ENCODE measurements at regions not wholly inside any gene's neighbourhood (a gene's known extent, or its start where the extent isn't known, plus 50 kb on each side); places are given as distances from the start of the nearest gene placed in this dataset.
A peak's percentile ranks its signal among the peaks of the same experiment; 100 is the strongest.

DNA sequence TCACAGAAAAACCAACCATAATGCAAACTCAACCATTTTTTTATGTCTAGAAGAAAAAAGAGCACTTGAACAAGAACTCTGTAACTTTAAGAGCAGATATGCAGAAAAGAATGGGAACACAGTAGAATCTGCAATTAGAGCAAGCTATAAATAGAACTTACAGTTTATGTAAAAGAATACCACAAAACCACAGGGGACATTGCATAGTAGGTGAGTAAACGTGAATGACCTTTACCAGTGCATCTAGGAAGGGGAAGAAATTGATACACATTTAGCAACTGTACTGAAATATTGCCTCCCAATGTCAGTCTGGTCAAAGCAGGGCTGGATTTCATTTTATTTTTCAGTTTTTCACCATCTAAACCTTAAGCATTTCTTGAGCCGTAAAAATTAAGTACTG is 242.2 kb upstream of the EDNRB start:
- no peak overlapping the region for H3K27ac Mint-ChIP-seq
- ChIA-PET CTCF (no interaction called here), POLR2A (no interaction called here)
- TF ChIP-seq, protein P1, sequence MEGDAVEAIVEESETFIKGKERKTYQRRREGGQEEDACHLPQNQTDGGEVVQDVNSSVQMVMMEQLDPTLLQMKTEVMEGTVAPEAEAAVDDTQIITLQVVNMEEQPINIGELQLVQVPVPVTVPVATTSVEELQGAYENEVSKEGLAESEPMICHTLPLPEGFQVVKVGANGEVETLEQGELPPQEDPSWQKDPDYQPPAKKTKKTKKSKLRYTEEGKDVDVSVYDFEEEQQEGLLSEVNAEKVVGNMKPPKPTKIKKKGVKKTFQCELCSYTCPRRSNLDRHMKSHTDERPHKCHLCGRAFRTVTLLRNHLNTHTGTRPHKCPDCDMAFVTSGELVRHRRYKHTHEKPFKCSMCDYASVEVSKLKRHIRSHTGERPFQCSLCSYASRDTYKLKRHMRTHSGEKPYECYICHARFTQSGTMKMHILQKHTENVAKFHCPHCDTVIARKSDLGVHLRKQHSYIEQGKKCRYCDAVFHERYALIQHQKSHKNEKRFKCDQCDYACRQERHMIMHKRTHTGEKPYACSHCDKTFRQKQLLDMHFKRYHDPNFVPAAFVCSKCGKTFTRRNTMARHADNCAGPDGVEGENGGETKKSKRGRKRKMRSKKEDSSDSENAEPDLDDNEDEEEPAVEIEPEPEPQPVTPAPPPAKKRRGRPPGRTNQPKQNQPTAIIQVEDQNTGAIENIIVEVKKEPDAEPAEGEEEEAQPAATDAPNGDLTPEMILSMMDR (IDR thresholded peaks at IDR 0.05) = no peak
- peaks cover 4% of the 10 kb centered on the region for H3K4me1 Mint-ChIP-seq
- H3K4me3 Mint-ChIP-seq = no peak overlapping the region
- H3K9me3 Mint-ChIP-seq = no peaks in the 10 kb centered on the region
- H3K27me3 Mint-ChIP-seq = no peaks in the 10 kb centered on the region
- ATAC-seq (ENCODE audit: low read depth) (peak; percentile 18), DNase-seq (no peak)
- intact Hi-C loops (cut with micrococcal nuclease) = no loop called here
- no peaks in the 10 kb centered on the region for H3K36me3 Mint-ChIP-seq (ENCODE audit: low read depth)

DNA sequence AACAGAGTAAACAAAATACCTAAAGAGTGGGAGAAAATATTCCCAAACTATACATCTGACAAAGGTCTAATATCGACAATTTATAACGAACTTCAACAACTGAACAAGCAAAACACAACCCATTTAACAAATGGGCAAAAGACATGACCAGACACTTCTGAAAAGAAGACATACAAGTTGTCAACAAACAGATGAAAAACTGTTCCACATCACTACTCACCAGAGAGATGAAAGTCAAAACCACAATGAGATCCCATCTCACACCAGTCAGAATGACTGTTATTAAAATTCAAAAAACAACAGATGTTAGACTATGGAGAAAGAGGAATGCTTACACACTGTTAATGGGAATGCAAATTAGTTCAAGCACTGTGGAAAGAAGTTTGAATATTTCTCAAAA is 233.8 kb upstream of the EDNRB start:
- intact Hi-C loops (cut with micrococcal nuclease) = no loop called here
- ChIA-PET CTCF (no interaction called here), POLR2A (no interaction called here)
- peaks cover 4% of the 10 kb centered on the region for H3K9me3 Mint-ChIP-seq
- ATAC-seq (ENCODE audit: low read depth) (no peak), DNase-seq (no peak)
- H3K4me1 Mint-ChIP-seq = no peaks in the 10 kb centered on the region
- H3K27ac Mint-ChIP-seq = no peak overlapping the region
- TF ChIP-seq, protein P1 (IDR thresholded peaks at IDR 0.05) = no peak
- no peaks in the 10 kb centered on the region for H3K36me3 Mint-ChIP-seq (ENCODE audit: low read depth)
- no peak overlapping the region for H3K4me3 Mint-ChIP-seq
- no peaks in the 10 kb centered on the region for H3K27me3 Mint-ChIP-seq

DNA sequence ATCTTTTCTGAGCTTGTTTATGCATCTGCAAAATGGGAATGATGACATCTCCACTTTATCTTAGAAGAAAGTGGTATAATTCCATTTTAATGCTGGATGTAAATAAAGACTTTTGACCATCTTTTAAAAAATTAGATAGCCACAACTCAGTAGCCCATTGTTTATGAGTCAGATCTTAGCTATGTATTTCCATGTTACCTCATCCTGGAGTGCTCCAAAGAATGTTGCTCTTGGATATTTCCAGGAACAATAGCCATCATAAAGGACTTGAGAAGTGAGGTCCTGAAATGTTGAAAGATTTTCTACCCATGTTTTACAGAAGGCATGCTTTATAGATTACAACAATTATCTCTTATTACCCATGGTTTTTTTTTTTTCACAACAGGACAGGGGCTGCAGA is 229.3 kb upstream of the EDNRB start:
- DNase-seq (no peak), ATAC-seq (ENCODE audit: low read depth) (no peak)
- Mint-ChIP-seq H3K27me3 (peaks cover 2% of the 10 kb centered on the region), H3K4me3 (no peak overlapping the region), H3K4me1 (no peaks in the 10 kb centered on the region), H3K36me3 (ENCODE audit: low read depth) (no peaks in the 10 kb centered on the region), H3K9me3 (peaks cover 2% of the 10 kb centered on the region), H3K27ac (no peak overlapping the region)
- intact Hi-C loops (cut with micrococcal nuclease) = no loop called here
- CTCF ChIA-PET = interaction anchor here (1.1 to 2.0 kb wide), 3 partner anchors 10 to 27 kb away, joined by 4 to 7 read pairs (median 7); no protein-coding TSS in a partner anchor
- POLR2A ChIA-PET = no interaction called here
- TF ChIP-seq, protein P1 (IDR thresholded peaks at IDR 0.05) = no peak

DNA sequence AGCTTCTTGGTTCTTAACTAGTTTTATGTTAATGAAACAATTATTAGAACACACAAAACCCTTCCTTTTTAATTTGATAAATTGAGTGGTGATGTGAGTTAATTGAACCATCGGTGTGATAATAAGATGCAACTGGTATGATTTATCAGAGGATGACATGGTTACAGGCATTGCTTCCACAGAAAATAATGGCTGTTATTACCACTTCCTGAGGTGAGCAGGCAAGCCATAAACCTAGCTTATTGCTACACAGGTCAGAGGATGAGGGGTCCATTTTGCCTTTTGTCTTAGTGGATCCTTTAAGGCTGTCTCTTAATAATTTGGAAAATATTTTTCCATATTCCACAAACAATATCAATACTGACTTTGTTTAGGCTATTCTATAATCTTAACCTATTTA is 226.6 kb upstream of the EDNRB start:
- intact Hi-C loops (cut with micrococcal nuclease) = no loop called here
- no peaks in the 10 kb centered on the region for H3K4me1 Mint-ChIP-seq
- H3K4me3 Mint-ChIP-seq = no peak overlapping the region
- ATAC-seq (ENCODE audit: low read depth) = no peak
- no peak for DNase-seq
- TF ChIP-seq, protein P1 (IDR thresholded peaks at IDR 0.05) = no peak
- peaks cover 5% of the 10 kb centered on the region for H3K27me3 Mint-ChIP-seq
- H3K9me3 Mint-ChIP-seq = no peaks in the 10 kb centered on the region
- CTCF ChIA-PET = no interaction called here
- H3K36me3 Mint-ChIP-seq (ENCODE audit: low read depth) = no peaks in the 10 kb centered on the region
- POLR2A ChIA-PET = no interaction called here
- H3K27ac Mint-ChIP-seq = no peak overlapping the region

DNA sequence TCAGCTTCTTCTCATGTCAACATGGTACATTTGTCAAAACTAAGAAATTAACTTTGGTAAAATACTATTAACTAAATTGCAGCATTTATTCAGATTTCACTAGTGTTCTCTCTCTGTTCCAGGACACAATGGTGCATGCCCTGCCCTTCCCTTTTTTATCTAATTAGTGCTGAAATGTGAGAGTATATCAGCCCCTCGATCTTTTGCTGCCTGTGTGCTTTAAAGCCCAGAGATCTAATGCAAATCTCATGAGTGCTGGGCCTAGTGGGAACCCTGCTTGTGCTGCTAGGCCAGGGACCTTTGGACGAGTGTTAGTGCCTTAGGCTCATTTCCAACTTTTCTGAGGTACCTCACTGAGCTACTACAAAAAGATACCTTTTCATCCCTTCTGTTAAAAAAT is 221.1 kb upstream of the EDNRB start:
- TF ChIP-seq, protein P1 (IDR thresholded peaks at IDR 0.05) = no peak
- ChIA-PET POLR2A (no interaction called here), CTCF (interaction anchor here (4.8 kb wide), 1 partner anchor 839 kb away, joined by 69 read pairs; no protein-coding TSS in a partner anchor)
- ATAC-seq (ENCODE audit: low read depth) (no peak), DNase-seq (no peak)
- Mint-ChIP-seq H3K4me3 (no peak overlapping the region), H3K27me3 (peaks cover 5% of the 10 kb centered on the region), H3K4me1 (peaks cover 5% of the 10 kb centered on the region), H3K27ac (no peak overlapping the region), H3K36me3 (ENCODE audit: low read depth) (no peaks in the 10 kb centered on the region), H3K9me3 (no peaks in the 10 kb centered on the region)
- intact Hi-C loops (cut with micrococcal nuclease) = loop anchor here (5.0 to 10.0 kb wide), 2 partner anchors 458 to 1255 kb away; no protein-coding TSS in a partner anchor
